SK-N-MC (cell line): ENCODE measurements at regions not wholly inside any gene's neighbourhood (a gene's known extent, or its start where the extent isn't known, plus 50 kb on each side); places are given as distances from the start of the nearest gene placed in this dataset.

Source experiments
- EZH2 ChIP-seq: fragments of 200-600 bp; sonication (generic); IDR thresholded peaks from one replicate; pipeline ENCODE4 v1.6.1; 2017; ENCODE audit warnings: antibody characterized with exemption
- FOXP2 ChIP-seq: optimal IDR thresholded peaks from 2 replicates; pipeline ENCODE3; 2011; ENCODE audit warnings: mild to moderate bottlenecking, moderate library complexity; ENCODE audit not compliant: insufficient read depth; ENCODE audit errors: extremely low read length, control extremely low read depth
- POLR2AphosphoS5 ChIP-seq: IDR thresholded peaks from 2 replicates; pipeline ENCODE4 v1.6.1; 2012; ENCODE audit warnings: mild to moderate bottlenecking, low read depth, low read length, borderline replicate concordance

DNA sequence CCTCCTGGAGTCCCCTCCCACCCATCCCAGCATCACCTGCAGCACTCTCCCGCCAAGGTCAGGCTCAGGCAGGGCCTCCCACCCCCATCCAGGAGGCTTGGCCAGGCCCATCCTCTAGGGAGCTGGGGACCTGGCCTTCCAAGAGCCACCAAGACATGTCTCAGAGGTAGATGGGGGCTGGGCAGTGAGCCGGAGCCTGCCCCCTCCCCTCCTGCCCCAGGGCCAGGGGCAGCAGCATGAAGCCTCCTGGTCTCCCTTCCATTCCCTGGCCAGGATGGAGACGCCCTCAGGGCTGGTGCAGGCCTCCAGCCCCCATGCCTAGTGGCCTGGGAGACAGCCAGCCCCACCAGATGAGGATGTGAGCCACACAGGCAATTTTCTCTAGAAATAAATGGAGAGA lies 69.3 kb upstream of the C14orf180 start:
- no peak for TF ChIP-seq EZH2
- TF ChIP-seq POLR2AphosphoS5, result no peak
- no peak for TF ChIP-seq FOXP2
